ENCODE measurements at regions not wholly inside any gene's neighbourhood (a gene's known extent, or its start where the extent isn't known, plus 50 kb on each side); places are given as distances from the start of the nearest gene placed in this dataset.

- H4K5ac ChIP-seq (ENCODE audit: insufficient read length, low read depth, low read length) = no peak overlapping the region
- H3K14ac ChIP-seq (ENCODE audit: insufficient read length) = no peak overlapping the region
- DNase-seq (ENCODE audit: low read depth in 1 of 2, low spot score in 2 of 2) = no peak
- H2AK5ac ChIP-seq (ENCODE audit: low read depth, low read length) = no peak overlapping the region
- no peak overlapping the region for H2BK120ac ChIP-seq (replicated peaks; ENCODE audit: low read depth, low read length)
- H2BK15ac ChIP-seq (ENCODE audit: low read length) = no peak overlapping the region
- H2BK12ac ChIP-seq (ENCODE audit: low read depth, low read length) = no peak overlapping the region
- no peak overlapping the region for H3K23ac ChIP-seq (ENCODE audit: insufficient read length)
- no peaks in the 10 kb centered on the region for H4K20me1 ChIP-seq (replicated peaks in 1 of 2; ENCODE audit: control insufficient read depth in 1 of 2, insufficient read depth in 2 of 2, low read length in 2 of 2)
- H3K79me1 ChIP-seq (ENCODE audit: low read depth, low read length) = no peaks in the 10 kb centered on the region
- H3K27me3 ChIP-seq (replicated peaks in 1 of 4; ENCODE audit: control insufficient read depth in 3 of 4, extremely low read depth in 1 of 4, insufficient read depth in 3 of 4, low read length in 3 of 4) = no peaks in the 10 kb centered on the region
- no peak overlapping the region for H3K27ac ChIP-seq (ENCODE audit: low read depth, low read length)
- no peaks in the 10 kb centered on the region for H3K36me3 ChIP-seq (ENCODE audit: control insufficient read depth in 2 of 4, insufficient read depth in 4 of 4, low read length in 3 of 4)
- no peak overlapping the region for H2BK5ac ChIP-seq (ENCODE audit: low read depth, low read length)
- no peaks in the 10 kb centered on the region; a peak in 1 of 7 replicates for H3K4me1 ChIP-seq (replicated peaks in 1 of 4; ENCODE audit: control insufficient read depth in 3 of 4, insufficient read depth in 4 of 4, low read length in 3 of 4)
- no peak overlapping the region for H3K18ac ChIP-seq (ENCODE audit: extremely low read depth, low read length)
- no peaks in the 10 kb centered on the region for H3K23me2 ChIP-seq (ENCODE audit: low read depth, low read length)
- no peaks in the 10 kb centered on the region for H3K9me3 ChIP-seq (ENCODE audit: insufficient read depth in 2 of 2, low read depth in 1 of 2, low read length in 1 of 2)
- H4K91ac ChIP-seq (replicated peaks; ENCODE audit: insufficient read length, low read length) = no peak overlapping the region
- ChIA-PET CTCF (ENCODE audit: partially characterized antibody) (no interaction called here), POLR2A (ENCODE audit: partially characterized antibody) (no interaction called here)
- H3K4me3 ChIP-seq (ENCODE audit: extremely low read depth in 1 of 4, insufficient read depth in 2 of 4, low read depth in 3 of 4, low read length in 4 of 4) = no peak overlapping the region
- H4K8ac ChIP-seq (ENCODE audit: extremely low read depth, insufficient read depth, low read length) = no peak overlapping the region
- FAIRE-seq = no peak
- no peak overlapping the region for H3K4me2 ChIP-seq (ENCODE audit: insufficient read depth in 1 of 2, low read depth in 2 of 2, low read length in 2 of 2)
- TF ChIP-seq SIX5 (IDR thresholded peaks at IDR 0.05; ENCODE audit: low read depth, low read length) = no peak
- no peak for TF ChIP-seq GABPA (IDR thresholded peaks at IDR 0.05; ENCODE audit: borderline replicate concordance, insufficient read depth, low read length)
- TF ChIP-seq CEBPB (IDR thresholded peaks at IDR 0.05; ENCODE audit: low read depth, low read length) = no peak
- TF ChIP-seq KDM1A (IDR thresholded peaks at IDR 0.05; ENCODE audit: borderline replicate concordance, low read length) = no peak
- TF ChIP-seq SAP30 (IDR thresholded peaks at IDR 0.05; ENCODE audit: insufficient read depth, insufficient replicate concordance, low read length) = no peak
- TF ChIP-seq JUND (IDR thresholded peaks at IDR 0.05; ENCODE audit: low read length) = no peak
- no peak for TF ChIP-seq ATF3 (IDR thresholded peaks at IDR 0.05; ENCODE audit: insufficient read depth, low read depth, low read length)
- no peak for TF ChIP-seq NRF1 (IDR thresholded peaks at IDR 0.05; ENCODE audit: low read depth, low read length)
- H3K9ac ChIP-seq (replicated peaks in 1 of 4; ENCODE audit: extremely low read depth in 1 of 4, low read depth in 3 of 4, low read length in 3 of 4) = no peak overlapping the region
- no peak overlapping the region for H2BK20ac ChIP-seq (ENCODE audit: low read length)
- H2AFZ ChIP-seq (ENCODE audit: low read length) = no peak overlapping the region
- no peak overlapping the region for H3K4ac ChIP-seq (replicated peaks; ENCODE audit: insufficient read length, low read depth, low read length)
- H3K56ac ChIP-seq (replicated peaks; ENCODE audit: insufficient read length, low read depth, low read length) = no peak overlapping the region
- no peaks in the 10 kb centered on the region for H3K79me2 ChIP-seq (ENCODE audit: control insufficient read depth in 1 of 2, insufficient read depth in 2 of 2, low read length in 2 of 2)
These were observed 677.7 kb upstream of the HTR2C start for GRCh38 chrX:113906168-113906567.
